Activated naive CD4-positive, alpha-beta T cell treated with anti-CD3 and anti-CD28 coated beads, Interleukin-2, amount 50 U/mL, for 16 hours (primary cell): ENCODE measurements at regions not wholly inside any gene's neighbourhood (a gene's known extent, or its start where the extent isn't known, plus 50 kb on each side); places are given as distances from the start of the nearest gene placed in this dataset.
"Not testable (repeated sequence)": the region's sequence is repeated elsewhere in the genome, so short reads cannot be mapped to it uniquely, and the experiment has no call there.

Experiments used
- DNase-seq: peaks from one replicate; pipeline ENCODE4 v3.0.0-alpha.2; 2020

GRCh38 chr5:152177626-152178349, 227.3 kb downstream of the NMUR2 start:
- no peak for DNase-seq

GRCh38 chr5:152171888-152172287, 233.2 kb downstream of the NMUR2 start:
- DNase-seq, result no peak

- no peak for DNase-seq
Measured at GRCh38 chr5:152170350-152170749, 234.7 kb downstream of the NMUR2 start.

- no peak for DNase-seq
Measured at GRCh38 chr5:152164860-152165259, 240.2 kb upstream of the GLRA1 start.

GRCh38 chr5:152159894-152160293, 235.2 kb upstream of the GLRA1 start:
- DNase-seq, result not testable (repeated sequence)

- not testable (repeated sequence) for DNase-seq
Measured at GRCh38 chr5:152154452-152154851, 229.8 kb upstream of the GLRA1 start.

- no peak for DNase-seq
Measured at GRCh38 chr5:152151940-152152339, 227.3 kb upstream of the GLRA1 start.

- no peak for DNase-seq
Measured at GRCh38 chr5:152151113-152151512, 226.5 kb upstream of the GLRA1 start.

- no peak for DNase-seq
Measured at GRCh38 chr5:152147286-152147685, 222.6 kb upstream of the GLRA1 start.

- DNase-seq, result no peak
Measured at GRCh38 chr5:152146566-152146965, 221.9 kb upstream of the GLRA1 start.

GRCh38 chr5:152144556-152144955, 219.9 kb upstream of the GLRA1 start:
- DNase-seq, result no peak

GRCh38 chr5:152144030-152144429, 219.4 kb upstream of the GLRA1 start:
- no peak for DNase-seq

GRCh38 chr5:152142840-152143469, 218.3 kb upstream of the GLRA1 start:
- DNase-seq, result peak; percentile 63

- no peak for DNase-seq
Measured at GRCh38 chr5:152140347-152140746, 215.7 kb upstream of the GLRA1 start.

GRCh38 chr5:152137063-152137462, 212.4 kb upstream of the GLRA1 start:
- no peak for DNase-seq

- no peak for DNase-seq
Measured at GRCh38 chr5:152136321-152136720, 211.7 kb upstream of the GLRA1 start.

GRCh38 chr5:152135827-152136226, 211.2 kb upstream of the GLRA1 start:
- no peak for DNase-seq

- no peak for DNase-seq
Measured at GRCh38 chr5:152125661-152126205, 201.1 kb upstream of the GLRA1 start.

- DNase-seq, result no peak
Measured at GRCh38 chr5:152124409-152125041, 199.9 kb upstream of the GLRA1 start.

GRCh38 chr5:152118676-152119470, 194.2 kb upstream of the GLRA1 start:
- DNase-seq, result no peak

GRCh38 chr5:152116934-152117333, 192.3 kb upstream of the GLRA1 start:
- no peak for DNase-seq

GRCh38 chr5:152113401-152113800, 188.8 kb upstream of the GLRA1 start:
- peak; percentile 47 for DNase-seq

GRCh38 chr5:152107220-152107619, 182.6 kb upstream of the GLRA1 start:
- DNase-seq, result no peak
